ENCODE measurements at regions not wholly inside any gene's neighbourhood (a gene's known extent, or its start where the extent isn't known, plus 50 kb on each side); places are given as distances from the start of the nearest gene placed in this dataset.

DNA sequence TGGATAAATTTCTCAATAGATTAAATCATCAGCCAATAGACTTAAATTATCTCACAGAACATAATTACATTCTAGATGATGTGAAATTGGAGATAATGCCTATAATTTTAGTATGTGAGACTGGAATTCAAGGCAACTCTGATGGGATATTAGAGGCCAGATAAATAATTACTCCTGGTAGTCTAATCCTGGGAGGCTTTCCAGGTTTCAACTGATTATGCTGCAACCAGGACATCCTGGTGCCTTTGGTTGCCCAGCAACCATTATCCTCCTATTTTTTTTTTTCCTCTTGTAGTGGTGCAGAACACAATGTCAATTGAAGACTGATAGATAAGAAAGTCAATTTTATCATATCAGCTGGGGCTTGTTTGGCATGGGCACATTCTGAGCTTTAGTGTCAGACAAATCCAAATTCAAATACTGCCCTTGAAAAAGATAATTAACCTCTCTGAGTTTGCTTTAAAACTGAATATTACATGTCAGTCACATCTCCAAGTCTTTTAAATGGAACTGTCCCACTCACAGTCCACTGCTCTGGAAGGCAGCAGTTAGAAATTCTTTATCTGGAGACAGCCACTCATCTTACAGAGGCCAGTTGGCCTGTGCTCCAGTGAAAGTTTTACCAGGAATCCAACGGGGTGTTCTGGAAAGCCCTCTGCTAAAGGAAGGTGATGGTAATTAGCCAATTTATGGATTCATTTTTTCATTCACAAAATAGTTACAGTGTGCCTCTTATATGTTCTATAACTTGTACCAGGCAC, 95.3 kb upstream of the GUCY1A1 start:
- H3K9me3 ChIP-seq: no peaks in the 10 kb centered on the region
- no peaks in the 10 kb centered on the region for H3K4me1 ChIP-seq
- H3K27ac ChIP-seq: no peak overlapping the region
- TF ChIP-seq, protein P1, sequence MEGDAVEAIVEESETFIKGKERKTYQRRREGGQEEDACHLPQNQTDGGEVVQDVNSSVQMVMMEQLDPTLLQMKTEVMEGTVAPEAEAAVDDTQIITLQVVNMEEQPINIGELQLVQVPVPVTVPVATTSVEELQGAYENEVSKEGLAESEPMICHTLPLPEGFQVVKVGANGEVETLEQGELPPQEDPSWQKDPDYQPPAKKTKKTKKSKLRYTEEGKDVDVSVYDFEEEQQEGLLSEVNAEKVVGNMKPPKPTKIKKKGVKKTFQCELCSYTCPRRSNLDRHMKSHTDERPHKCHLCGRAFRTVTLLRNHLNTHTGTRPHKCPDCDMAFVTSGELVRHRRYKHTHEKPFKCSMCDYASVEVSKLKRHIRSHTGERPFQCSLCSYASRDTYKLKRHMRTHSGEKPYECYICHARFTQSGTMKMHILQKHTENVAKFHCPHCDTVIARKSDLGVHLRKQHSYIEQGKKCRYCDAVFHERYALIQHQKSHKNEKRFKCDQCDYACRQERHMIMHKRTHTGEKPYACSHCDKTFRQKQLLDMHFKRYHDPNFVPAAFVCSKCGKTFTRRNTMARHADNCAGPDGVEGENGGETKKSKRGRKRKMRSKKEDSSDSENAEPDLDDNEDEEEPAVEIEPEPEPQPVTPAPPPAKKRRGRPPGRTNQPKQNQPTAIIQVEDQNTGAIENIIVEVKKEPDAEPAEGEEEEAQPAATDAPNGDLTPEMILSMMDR (IDR thresholded peaks at IDR 0.05): no peak
- no peak overlapping the region for H3K4me3 ChIP-seq
- intact Hi-C loops (cut with DNase I): no loop called here
- H3K27me3 ChIP-seq: no peaks in the 10 kb centered on the region
- no peaks in the 10 kb centered on the region for H3K36me3 ChIP-seq
- DNase-seq (ENCODE audit: low spot score in 2 of 2): no peak

DNA sequence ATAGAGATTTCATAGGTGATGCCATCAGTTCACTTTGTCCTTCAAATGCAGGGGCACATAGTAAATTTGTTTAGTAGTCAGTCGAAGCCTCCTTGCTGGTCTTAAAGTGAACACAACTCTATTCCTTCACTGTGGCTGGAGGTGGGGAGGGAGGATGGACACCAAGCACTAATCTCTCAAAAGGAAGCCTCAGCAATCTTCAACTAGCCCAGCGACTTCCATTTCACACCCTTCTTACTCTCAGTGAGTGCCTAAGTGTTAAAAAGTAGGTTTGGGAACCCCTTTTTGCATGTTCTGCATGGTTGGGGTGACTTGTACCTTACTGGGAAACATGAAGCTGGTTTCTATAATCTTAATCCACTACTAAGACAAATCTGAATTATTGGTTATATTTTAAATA, 96.0 kb upstream of the GUCY1A1 start:
- TF ChIP-seq, protein P1 (IDR thresholded peaks at IDR 0.05): no peak
- Histone ChIP-seq H3K36me3 (no peaks in the 10 kb centered on the region), H3K4me1 (no peaks in the 10 kb centered on the region), H3K9me3 (no peaks in the 10 kb centered on the region), H3K27me3 (no peaks in the 10 kb centered on the region), H3K27ac (no peak overlapping the region), H3K4me3 (no peak overlapping the region)
- DNase-seq (ENCODE audit: low spot score in 2 of 2): no peak
- intact Hi-C loops (cut with DNase I): no loop called here

DNA sequence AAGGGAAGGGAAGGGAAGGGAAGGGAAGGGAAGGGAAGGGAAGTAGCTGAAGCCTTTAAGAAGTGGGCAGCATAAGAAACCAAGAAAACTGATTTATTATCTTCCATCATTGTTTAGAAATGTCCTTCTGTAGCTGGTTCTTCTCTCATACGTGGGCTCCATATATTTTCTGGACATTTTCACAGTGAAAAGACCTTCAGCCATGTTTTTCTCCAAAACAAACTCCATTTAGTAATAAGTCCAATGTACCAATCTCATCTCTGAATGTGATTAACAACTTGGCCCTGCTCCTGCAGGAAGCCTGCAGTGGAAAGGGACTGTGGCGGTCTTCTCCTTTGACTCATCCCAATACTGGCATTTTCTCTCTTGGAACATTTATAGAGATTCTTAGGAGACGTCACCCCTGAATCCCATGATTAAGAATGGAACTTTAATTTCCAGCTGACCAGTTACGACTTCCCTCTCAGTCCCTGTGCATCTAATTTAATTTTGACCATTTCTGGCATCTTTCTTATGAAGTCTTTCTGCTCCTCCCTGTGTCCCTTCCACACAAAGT, 96.6 kb upstream of the GUCY1A1 start:
- no peaks in the 10 kb centered on the region for H3K4me1 ChIP-seq
- H3K9me3 ChIP-seq: no peaks in the 10 kb centered on the region
- DNase-seq (ENCODE audit: low spot score in 2 of 2): no peak
- TF ChIP-seq, protein P1 (IDR thresholded peaks at IDR 0.05): no peak
- no peaks in the 10 kb centered on the region for H3K36me3 ChIP-seq
- intact Hi-C loops (cut with DNase I): no loop called here
- H3K27me3 ChIP-seq: no peaks in the 10 kb centered on the region
- no peak overlapping the region for H3K4me3 ChIP-seq
- no peak overlapping the region for H3K27ac ChIP-seq

DNA sequence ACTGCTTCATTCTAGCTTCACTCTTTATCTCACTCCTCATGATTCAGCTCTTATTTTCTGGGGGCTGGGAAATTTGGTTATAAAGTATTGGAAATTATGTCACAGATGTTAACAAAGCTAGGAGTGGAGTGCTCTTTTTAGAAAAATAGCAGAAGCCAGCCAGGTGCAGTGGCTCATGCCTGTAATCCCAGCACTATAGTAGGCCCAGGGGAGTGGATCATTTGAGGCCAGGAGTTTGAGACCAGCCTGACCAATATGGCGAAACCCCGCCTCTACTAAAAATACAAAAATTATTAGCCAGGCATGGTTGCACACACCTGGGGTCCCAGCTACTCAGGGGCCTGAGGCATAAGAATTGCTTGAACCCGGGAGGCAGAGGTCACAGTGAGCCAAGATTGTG, 97.2 kb upstream of the GUCY1A1 start:
- Histone ChIP-seq H3K27me3 (no peaks in the 10 kb centered on the region), H3K4me1 (no peaks in the 10 kb centered on the region), H3K9me3 (no peaks in the 10 kb centered on the region), H3K4me3 (no peak overlapping the region), H3K36me3 (no peaks in the 10 kb centered on the region), H3K27ac (no peak overlapping the region)
- intact Hi-C loops (cut with DNase I): no loop called here
- no peak for DNase-seq (ENCODE audit: low spot score in 2 of 2)
- TF ChIP-seq, protein P1 (IDR thresholded peaks at IDR 0.05): no peak

DNA sequence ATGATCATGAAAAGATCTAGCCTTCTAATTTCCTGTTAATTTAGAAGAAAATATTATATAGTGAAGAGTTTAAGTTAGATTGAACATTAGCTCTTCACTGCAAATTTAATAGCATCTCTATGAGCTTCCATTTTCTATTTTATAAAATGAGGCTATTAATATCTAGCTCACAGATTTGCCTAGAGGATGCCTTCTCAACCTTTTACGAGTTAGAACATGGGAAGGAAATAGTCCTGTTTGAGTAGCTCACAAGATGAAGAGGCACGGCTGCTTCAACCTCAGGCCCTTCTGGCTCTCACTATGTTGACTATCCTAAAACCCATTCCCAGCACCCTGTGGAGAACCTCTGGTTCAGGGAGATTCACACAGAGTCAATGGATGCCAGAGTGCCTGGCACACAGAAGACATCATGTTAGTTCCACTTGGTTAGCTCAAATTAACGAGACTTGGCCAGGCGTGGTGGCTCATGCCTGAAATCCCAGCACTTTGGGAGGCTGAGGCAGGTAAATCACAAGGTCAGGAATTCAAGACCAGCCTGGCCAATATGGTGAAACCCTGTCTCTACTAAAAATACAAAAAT, 97.9 kb upstream of the GUCY1A1 start:
- TF ChIP-seq, protein P1 (IDR thresholded peaks at IDR 0.05): no peak
- intact Hi-C loops (cut with DNase I): no loop called here
- Histone ChIP-seq H3K27ac (no peak overlapping the region), H3K36me3 (no peaks in the 10 kb centered on the region), H3K4me3 (no peak overlapping the region), H3K4me1 (no peaks in the 10 kb centered on the region), H3K9me3 (no peaks in the 10 kb centered on the region), H3K27me3 (no peaks in the 10 kb centered on the region)
- no peak for DNase-seq (ENCODE audit: low spot score in 2 of 2)

Data from ascending aorta (tissue), 2 donors.